Stomach (tissue), 8 donors: ENCODE measurements at regions not wholly inside any gene's neighbourhood (a gene's known extent, or its start where the extent isn't known, plus 50 kb on each side); places are given as distances from the start of the nearest gene placed in this dataset.

Experiments used
- DNase-seq, 2 donors: peaks; one replicate each; pipeline versions ENCODE4 v3.0.0 to v3.0.0-alpha.2; 2013 to 2019
- H3K27ac ChIP-seq, 5 donors: fragments of 200-600 bp in 4 of 5; sonication (generic) in 4 of 5; one replicate each; pipeline ENCODE4 v1.5.1; 2013 to 2019; ENCODE audit warnings: mild to moderate bottlenecking in 1 of 5, moderate library complexity in 1 of 5
- H3K27me3 ChIP-seq, 3 donors: fragments of 200-600 bp; sonication (generic); one replicate each; pipeline ENCODE4 v1.5.1; 2017 to 2019; ENCODE audit warnings: mixed run types in 1 of 3
- H3K36me3 ChIP-seq, 4 donors: fragments of 200-600 bp; sonication (generic); 1 replicate in 3 of 4; 2 replicates in 1 of 4; pipeline ENCODE4 v1.5.1; 2016 to 2019
- H3K4me1 ChIP-seq, 4 donors: fragments of 200-600 bp; sonication (generic); one replicate each; pipeline ENCODE4 v1.5.1; 2016 to 2019
- H3K4me3 ChIP-seq, 4 donors: fragments of 200-600 bp; sonication (generic) in 3 of 4; one replicate each; pipeline ENCODE4 v1.5.1; 2016 to 2019; ENCODE audit warnings: mild to moderate bottlenecking in 1 of 4
- H3K9me3 ChIP-seq, 4 donors: fragments of 200-600 bp; sonication (generic); one replicate each; pipeline ENCODE4 v1.5.1; 2016 to 2019
- CTCF ChIP-seq, 7 experiments: fragments of 450-650 bp in 4 of 7; fragments of 200-600 bp in 3 of 7; sonication (generic) in 3 of 7; IDR thresholded peaks; one replicate each; pipeline ENCODE4 v1.5.1; 2016 to 2019; ENCODE audit warnings: antibody characterized with exemption in 7 of 7, control low read depth in 2 of 7, mild to moderate bottlenecking in 1 of 7
- EP300 ChIP-seq: sonication (generic); formaldehyde crosslinking; IDR thresholded peaks from one replicate; pipeline ENCODE4 v1.6.1; 2017; ENCODE audit warnings: antibody characterized with exemption
- POLR2A ChIP-seq, 4 donors: fragments of 450-650 bp; IDR thresholded peaks; one replicate each; pipeline ENCODE4 v1.6.1; 2016; ENCODE audit warnings: antibody characterized with exemption in 4 of 4, control low read depth in 2 of 4, mild to moderate bottlenecking in 1 of 4, moderate library complexity in 1 of 4
- POLR2AphosphoS5 ChIP-seq, 3 donors: sonication (generic); formaldehyde crosslinking; IDR thresholded peaks; one replicate each; pipeline ENCODE4 v1.6.1; 2016; ENCODE audit warnings: antibody characterized with exemption in 3 of 3
- WGBS, 5 donors: extraction: QIAGEN DNeasy Blood & Tissue Kit in 3 of 5; methylation state at CpG; one replicate each; pipeline versions ENCODE4 v1.1.5 to v1.1.7; 2013 to 2018; 5-methylcytosine and 5-hydroxymethylcytosine counted together
- intact Hi-C: fragments of 100-400 bp; cut with DNase I; formaldehyde crosslinking; loops from one replicate; pipeline ENCODE4 v1.15.1; 2023; ENCODE audit warnings: low total_unique reads
- donor health status: healthy with polysubstance abuse.
- donor health status: Bipolar disorder and iron deficiency.
- donor health status: healthy.

- intact Hi-C loops = no loop called here
- WGBS, 5 donors = 62 to 75% (median 72%) methylated on average over 2 of the region's 2 CpGs
- Histone ChIP-seq H3K36me3 (no peaks in the 10 kb centered on the region), H3K4me3 (no peak overlapping the region), H3K4me1 (no peaks in the 10 kb centered on the region), H3K27ac (no peak overlapping the region), H3K27me3 (no peaks in the 10 kb centered on the region), H3K9me3 (peaks cover 0 to 8% (median 0%) of the 10 kb centered on the region in 4 donors)
- DNase-seq = no peak
- TF ChIP-seq POLR2A (IDR thresholded peaks at IDR 0.05) = no peak
- no peak for TF ChIP-seq CTCF (IDR thresholded peaks at IDR 0.05)
- no peak for TF ChIP-seq POLR2AphosphoS5 (IDR thresholded peaks at IDR 0.05)
- no peak for TF ChIP-seq EP300
Observed at GRCh38 chr2:163518762-163519161, 217.0 kb downstream of the FIGN start.

GRCh38 chr2:163515836-163516235 is 220.0 kb downstream of the FIGN start:
- TF ChIP-seq CTCF (IDR thresholded peaks at IDR 0.05) (no peak), POLR2AphosphoS5 (IDR thresholded peaks at IDR 0.05) (no peak), POLR2A (IDR thresholded peaks at IDR 0.05) (no peak), EP300 (no peak)
- H3K27me3 ChIP-seq = no peaks in the 10 kb centered on the region
- H3K9me3 ChIP-seq = no peaks in the 10 kb centered on the region
- no peak overlapping the region for H3K4me3 ChIP-seq
- no peak overlapping the region for H3K27ac ChIP-seq
- DNase-seq = no peak
- H3K4me1 ChIP-seq = no peaks in the 10 kb centered on the region
- H3K36me3 ChIP-seq = no peaks in the 10 kb centered on the region
- intact Hi-C loops = no loop called here

- Histone ChIP-seq H3K9me3 (peaks cover 0 to 2% (median 0%) of the 10 kb centered on the region in 4 donors), H3K27me3 (no peaks in the 10 kb centered on the region), H3K4me3 (no peak overlapping the region), H3K27ac (no peak overlapping the region), H3K36me3 (no peaks in the 10 kb centered on the region), H3K4me1 (no peaks in the 10 kb centered on the region)
- no peak for DNase-seq
- WGBS, 5 donors = 79 to 86% (median 82%) methylated on average over 3 of the region's 3 CpGs
- intact Hi-C loops = no loop called here
- TF ChIP-seq POLR2AphosphoS5 (IDR thresholded peaks at IDR 0.05) = no peak
Observed at GRCh38 chr2:163505281-163505680, 230.5 kb downstream of the FIGN start.

- DNase-seq = no peak
- TF ChIP-seq EP300 (no peak), POLR2AphosphoS5 (IDR thresholded peaks at IDR 0.05) (no peak), CTCF (IDR thresholded peaks at IDR 0.05) (no peak), POLR2A (IDR thresholded peaks at IDR 0.05) (no peak)
- no peaks in the 10 kb centered on the region for H3K4me1 ChIP-seq
- no peaks in the 10 kb centered on the region for H3K27me3 ChIP-seq
- H3K9me3 ChIP-seq = peaks cover 0 to 17% (median 7%) of the 10 kb centered on the region in 4 donors
- intact Hi-C loops = no loop called here
- whole genome bisulfite sequencing, 5 donors = 63 to 72% (median 68%) methylated on average over 13 of the region's 13 CpGs
- H3K27ac ChIP-seq = no peak overlapping the region
- no peaks in the 10 kb centered on the region for H3K36me3 ChIP-seq
- H3K4me3 ChIP-seq = no peak overlapping the region
Observed at GRCh38 chr2:163493359-163494298, 242.2 kb downstream of the FIGN start.

- Histone ChIP-seq H3K4me3 (no peak overlapping the region), H3K36me3 (no peaks in the 10 kb centered on the region), H3K9me3 (peaks cover 0 to 2% (median 0%) of the 10 kb centered on the region in 4 donors), H3K27me3 (no peaks in the 10 kb centered on the region), H3K4me1 (no peaks in the 10 kb centered on the region), H3K27ac (no peak overlapping the region)
- no peak for DNase-seq
- TF ChIP-seq POLR2A (IDR thresholded peaks at IDR 0.05) (no peak), EP300 (no peak), CTCF (IDR thresholded peaks at IDR 0.05) (no peak), POLR2AphosphoS5 (IDR thresholded peaks at IDR 0.05) (no peak)
- 73 to 88% (median 78%) methylated on average over 2 of the region's 2 CpGs for WGBS, 5 donors
- intact Hi-C loops = no loop called here
Observed at GRCh38 chr2:163491850-163492249, 244.0 kb downstream of the FIGN start.
